Activated CD4-positive, alpha-beta T cell treated with anti-CD3 and anti-CD28 coated beads, Interleukin-2, amount 10 ng/mL, durations not matched to agents 7 days and 5 days (primary cell): ENCODE measurements at regions not wholly inside any gene's neighbourhood (a gene's known extent, or its start where the extent isn't known, plus 50 kb on each side); places are given as distances from the start of the nearest gene placed in this dataset.
A peak's percentile ranks its signal among the peaks of the same experiment; 100 is the strongest.

Experiments used
- CTCF ChIA-PET: fragments of 350-600 bp; sonication (Branson Sonifier 250); formaldehyde crosslinking; loops from one replicate; lab custom pipeline; 2021; ENCODE audit warnings: antibody characterized with exemption; lab: Charles Lee
- POLR2A ChIA-PET: fragments of 350-600 bp; sonication (Branson Sonifier 250); formaldehyde crosslinking; loops from one replicate; lab custom pipeline; 2021; ENCODE audit warnings: antibody characterized with exemption; lab: Charles Lee
- DNase-seq: peaks from one replicate; pipeline ENCODE4 v3.0.0-alpha.2; 2020
- H3K27ac Mint-ChIP-seq: one replicate; pipeline ENCODE4 v1.8.0; 2021; ENCODE audit warnings: mild to moderate bottlenecking, moderate library complexity, mixed read lengths
- H3K27me3 Mint-ChIP-seq: one replicate; pipeline ENCODE4 v1.8.0; 2021; ENCODE audit warnings: mixed read lengths
- H3K36me3 Mint-ChIP-seq: one replicate; pipeline ENCODE4 v1.8.0; 2021; ENCODE audit warnings: low read depth, mixed read lengths
- H3K4me1 Mint-ChIP-seq: one replicate; pipeline ENCODE4 v1.8.0; 2021; ENCODE audit warnings: mixed read lengths
- H3K4me3 Mint-ChIP-seq: one replicate; pipeline ENCODE4 v1.8.0; 2021; ENCODE audit warnings: mild to moderate bottlenecking, moderate library complexity, mixed read lengths
- H3K9me3 Mint-ChIP-seq: one replicate; pipeline ENCODE4 v1.8.0; 2021; ENCODE audit warnings: mixed read lengths

DNA sequence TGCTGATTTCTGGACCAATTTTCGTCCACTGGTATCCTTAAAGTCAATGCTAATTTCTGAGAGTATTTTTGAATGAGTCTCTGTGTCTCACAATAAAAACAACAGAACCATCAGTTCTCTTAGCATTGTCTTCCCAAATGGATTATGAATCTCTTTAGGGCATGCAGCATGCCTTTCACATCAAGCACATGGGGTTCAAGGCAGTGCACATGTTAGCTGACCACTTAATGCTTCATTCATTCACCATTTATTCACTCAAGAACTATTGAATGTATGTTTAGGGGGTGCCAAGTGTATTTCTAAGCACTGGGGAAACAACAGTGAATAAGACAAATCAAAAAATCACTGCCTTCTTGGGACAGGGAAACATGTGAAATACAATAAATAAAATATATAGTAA is 126.7 kb upstream of the SLC44A3 start:
- peaks cover 7% of the 10 kb centered on the region for H3K4me1 Mint-ChIP-seq
- no peaks in the 10 kb centered on the region for H3K36me3 Mint-ChIP-seq
- H3K4me3 Mint-ChIP-seq = no peak overlapping the region
- H3K27me3 Mint-ChIP-seq = peaks cover 20% of the 10 kb centered on the region
- DNase-seq = no peak
- ChIA-PET POLR2A (no interaction called here), CTCF (no interaction called here)
- peaks cover 2% of the 10 kb centered on the region for H3K9me3 Mint-ChIP-seq
- no peak overlapping the region for H3K27ac Mint-ChIP-seq

DNA sequence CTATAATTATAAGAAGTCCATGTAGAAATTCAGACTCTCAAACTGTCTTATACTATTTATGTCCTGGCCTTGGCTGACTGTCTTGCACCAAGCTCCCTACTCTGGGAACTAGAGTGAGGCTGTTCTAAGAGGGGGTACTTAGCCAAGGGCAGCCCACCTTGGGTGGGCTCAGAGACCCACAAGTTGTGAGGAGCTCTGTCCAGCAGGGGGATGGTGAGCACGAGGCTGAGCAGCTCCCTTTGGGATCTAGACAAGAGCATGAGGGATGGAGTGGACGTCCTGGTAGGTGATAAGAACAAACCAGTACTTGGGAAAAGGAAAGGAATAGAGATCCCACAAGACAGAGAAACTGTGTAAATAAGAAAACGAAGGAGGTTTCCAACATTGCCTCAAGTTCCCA is 127.1 kb upstream of the SLC44A3 start:
- ChIA-PET CTCF (no interaction called here), POLR2A (no interaction called here)
- no peak for DNase-seq
- Mint-ChIP-seq H3K27ac (no peak overlapping the region), H3K4me1 (peaks cover 7% of the 10 kb centered on the region), H3K36me3 (no peaks in the 10 kb centered on the region), H3K9me3 (peaks cover 2% of the 10 kb centered on the region), H3K27me3 (peaks cover 22% of the 10 kb centered on the region), H3K4me3 (no peak overlapping the region)

DNA sequence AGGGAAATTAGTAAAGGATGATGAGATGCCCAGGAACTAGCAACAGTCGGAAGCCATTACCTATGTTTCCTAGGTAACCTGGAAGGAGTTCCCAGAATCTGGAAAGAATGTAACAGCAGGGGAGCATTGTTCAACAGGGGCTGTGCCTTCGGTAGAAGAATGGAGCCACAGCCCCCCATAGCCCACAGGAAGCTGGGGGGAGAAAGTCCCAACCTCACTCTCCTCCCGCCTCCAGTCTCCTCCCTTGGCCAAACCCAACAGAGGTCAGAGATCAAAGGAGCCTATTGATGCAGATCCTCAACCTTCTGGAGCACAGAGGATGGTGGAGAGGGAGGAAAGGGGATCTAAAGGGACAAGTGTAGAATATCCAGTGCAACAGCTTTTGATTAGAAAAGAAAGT is 131.5 kb upstream of the SLC44A3 start:
- DNase-seq = no peak
- peaks cover 2% of the 10 kb centered on the region for H3K27me3 Mint-ChIP-seq
- CTCF ChIA-PET = no interaction called here
- H3K27ac Mint-ChIP-seq = no peak overlapping the region
- H3K4me3 Mint-ChIP-seq = no peak overlapping the region
- H3K9me3 Mint-ChIP-seq = peaks cover 2% of the 10 kb centered on the region
- no peaks in the 10 kb centered on the region for H3K36me3 Mint-ChIP-seq
- H3K4me1 Mint-ChIP-seq = no peaks in the 10 kb centered on the region
- POLR2A ChIA-PET = no interaction called here

DNA sequence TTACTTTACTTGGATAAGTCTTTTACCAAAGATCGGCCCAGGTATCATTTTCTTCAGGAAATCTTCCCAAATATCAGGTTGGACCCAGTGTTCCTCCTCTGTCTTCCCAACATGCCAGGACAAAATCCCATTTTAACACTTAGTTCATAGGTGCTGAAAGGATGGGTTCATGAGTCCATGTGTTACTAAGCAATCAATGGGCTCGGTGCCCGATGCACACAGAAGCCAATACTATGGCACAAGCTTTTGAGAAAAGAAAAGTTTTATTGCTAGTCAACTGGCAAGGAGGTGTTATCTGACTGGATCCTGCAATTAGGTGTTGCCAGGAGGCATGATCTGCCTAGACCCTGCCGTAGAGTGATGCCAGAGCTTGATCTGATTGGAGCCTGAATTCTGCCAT is 133.3 kb upstream of the SLC44A3 start:
- H3K36me3 Mint-ChIP-seq = no peaks in the 10 kb centered on the region
- H3K9me3 Mint-ChIP-seq = peaks cover 2% of the 10 kb centered on the region
- no peaks in the 10 kb centered on the region for H3K4me1 Mint-ChIP-seq
- peaks cover 5% of the 10 kb centered on the region for H3K27me3 Mint-ChIP-seq
- POLR2A ChIA-PET = no interaction called here
- no peak overlapping the region for H3K4me3 Mint-ChIP-seq
- CTCF ChIA-PET = no interaction called here
- H3K27ac Mint-ChIP-seq = no peak overlapping the region
- no peak for DNase-seq

DNA sequence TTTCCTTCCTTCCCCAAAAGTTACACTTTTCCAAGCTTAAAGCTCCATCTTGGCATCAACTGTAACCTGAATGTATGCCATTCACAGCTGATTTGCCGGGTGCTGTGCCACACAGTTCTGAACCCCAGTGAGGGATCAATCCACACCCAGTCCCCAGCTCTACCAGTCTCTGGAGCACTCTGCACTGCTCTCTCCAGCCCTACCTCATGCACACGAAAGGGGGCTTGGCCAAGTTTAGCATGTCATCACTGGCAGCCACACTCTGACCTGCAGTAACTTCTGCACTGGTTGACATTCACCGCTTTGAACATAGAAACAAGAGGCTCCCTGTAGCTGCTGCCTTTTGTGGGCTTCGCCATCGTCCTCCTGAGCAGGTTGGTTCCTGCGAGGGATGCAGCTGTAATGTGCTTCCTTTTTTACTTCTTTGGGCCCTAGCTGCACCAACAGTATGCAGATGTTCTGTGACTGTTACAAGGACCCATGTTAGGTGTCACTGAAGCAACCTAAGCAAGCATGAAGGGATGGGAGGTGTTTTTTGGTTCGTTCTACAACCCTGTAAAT is 135.4 kb upstream of the SLC44A3 start:
- CTCF ChIA-PET = interaction anchor here (1.9 kb wide), 1 partner anchor 13 kb away, joined by 5 read pairs; no protein-coding TSS in a partner anchor
- peak overlapping the region; percentile 41 for H3K27ac Mint-ChIP-seq
- POLR2A ChIA-PET = no interaction called here

DNA sequence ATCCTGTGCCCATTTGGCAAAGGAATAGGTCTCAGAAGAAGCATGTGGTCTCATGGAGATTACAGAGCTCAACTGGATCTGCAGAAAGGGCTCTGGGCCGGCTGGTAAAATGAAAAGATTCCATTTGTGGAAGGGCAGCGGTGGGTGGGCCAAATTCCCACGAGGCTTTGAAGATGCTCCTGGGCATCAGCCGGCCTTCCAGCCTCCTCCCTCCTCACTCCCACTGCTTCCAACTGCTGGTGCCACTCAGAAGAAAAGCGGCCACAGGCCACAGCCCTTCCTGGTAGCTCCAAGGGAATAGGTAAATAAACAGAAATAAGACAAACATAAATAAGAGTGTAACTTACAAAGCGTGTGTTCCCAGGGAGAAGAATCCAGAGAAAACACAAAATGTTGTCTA is 136.3 kb upstream of the SLC44A3 start:
- no peaks in the 10 kb centered on the region for H3K4me1 Mint-ChIP-seq
- ChIA-PET POLR2A (no interaction called here), CTCF (interaction anchor here (1.9 kb wide), 1 partner anchor 14 kb away, joined by 5 read pairs; no protein-coding TSS in a partner anchor)
- DNase-seq = no peak
- H3K27ac Mint-ChIP-seq = no peak overlapping the region
- no peaks in the 10 kb centered on the region for H3K36me3 Mint-ChIP-seq
- H3K4me3 Mint-ChIP-seq = no peak overlapping the region
- H3K9me3 Mint-ChIP-seq = no peaks in the 10 kb centered on the region
- H3K27me3 Mint-ChIP-seq = peaks cover 12% of the 10 kb centered on the region

More for the DNA sequence above, 135.4 kb upstream of the SLC44A3 start:
- H3K4me3 Mint-ChIP-seq = no peak overlapping the region
- H3K9me3 Mint-ChIP-seq = no peaks in the 10 kb centered on the region
- no peaks in the 10 kb centered on the region for H3K36me3 Mint-ChIP-seq
- H3K27me3 Mint-ChIP-seq = peaks cover 5% of the 10 kb centered on the region
- no peaks in the 10 kb centered on the region for H3K4me1 Mint-ChIP-seq
- DNase-seq = no peak

DNA sequence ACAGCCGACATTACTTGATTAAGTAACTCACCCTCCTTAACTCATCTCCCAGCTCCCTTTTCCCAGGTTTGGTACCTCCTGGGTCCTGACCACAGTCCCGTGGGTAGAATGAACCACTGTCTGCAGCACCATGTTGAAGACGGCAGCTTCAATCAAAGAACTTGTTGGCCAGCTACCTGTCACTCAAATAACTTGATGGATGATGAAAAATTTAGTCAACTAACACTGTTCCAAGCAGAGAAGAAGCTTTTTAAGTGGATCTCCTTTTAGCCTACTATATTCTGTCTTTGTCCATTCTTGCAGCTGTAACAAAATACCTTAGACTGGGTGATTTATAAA is 138.4 kb upstream of the F3 start:
- no peaks in the 10 kb centered on the region for H3K9me3 Mint-ChIP-seq
- no peak for DNase-seq

DNA sequence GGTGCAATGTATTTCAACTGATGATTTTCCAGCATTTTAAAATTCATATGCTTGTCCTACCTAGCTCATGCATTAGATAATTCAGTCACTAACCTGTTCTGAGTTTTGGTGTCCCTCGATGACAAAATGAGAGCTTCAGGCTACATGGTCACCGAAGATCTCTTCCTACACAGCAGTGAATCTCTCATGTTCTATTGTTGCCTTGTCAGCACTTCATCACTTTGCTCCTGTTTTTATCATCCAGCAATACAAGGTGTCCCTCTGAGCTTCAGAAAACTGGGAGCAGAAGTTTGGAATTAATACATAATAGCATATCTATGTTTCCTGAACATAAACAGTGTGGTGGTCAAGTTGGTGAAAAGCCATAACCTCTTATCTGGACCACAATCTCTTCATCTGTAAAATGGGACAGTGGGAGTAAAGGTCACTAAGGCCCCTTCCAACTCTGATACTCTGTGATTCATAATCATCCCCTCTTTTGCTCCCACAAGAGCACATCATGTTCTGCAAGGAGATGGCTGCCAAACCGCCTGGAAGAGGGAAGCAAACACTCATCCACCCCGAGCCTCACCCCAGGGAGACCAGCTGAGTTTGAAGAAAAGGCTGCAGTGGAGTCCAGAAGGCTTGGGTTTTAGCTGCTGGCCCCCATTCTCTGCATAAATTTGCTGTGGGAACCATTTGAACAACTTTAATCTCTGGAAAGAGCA is 137.9 kb upstream of the F3 start:
- Mint-ChIP-seq H3K4me1 (no peaks in the 10 kb centered on the region), H3K9me3 (no peaks in the 10 kb centered on the region), H3K27me3 (peaks cover 12% of the 10 kb centered on the region), H3K36me3 (no peaks in the 10 kb centered on the region), H3K4me3 (no peak overlapping the region), H3K27ac (no peak overlapping the region)
- DNase-seq = no peak
- CTCF ChIA-PET = interaction anchor here (0.8 kb wide), 2 partner anchors 9 to 23 kb away, joined by 3 to 4 read pairs; no protein-coding TSS in a partner anchor
- POLR2A ChIA-PET = no interaction called here

More for the DNA sequence above, 138.4 kb upstream of the F3 start:
- no peak overlapping the region for H3K27ac Mint-ChIP-seq
- POLR2A ChIA-PET = no interaction called here
- H3K27me3 Mint-ChIP-seq = peaks cover 12% of the 10 kb centered on the region
- H3K36me3 Mint-ChIP-seq = no peaks in the 10 kb centered on the region
- no peak overlapping the region for H3K4me3 Mint-ChIP-seq
- CTCF ChIA-PET = interaction anchor here (0.8 kb wide), 1 partner anchor 24 kb away, joined by 3 read pairs; no protein-coding TSS in a partner anchor
- no peaks in the 10 kb centered on the region for H3K4me1 Mint-ChIP-seq

DNA sequence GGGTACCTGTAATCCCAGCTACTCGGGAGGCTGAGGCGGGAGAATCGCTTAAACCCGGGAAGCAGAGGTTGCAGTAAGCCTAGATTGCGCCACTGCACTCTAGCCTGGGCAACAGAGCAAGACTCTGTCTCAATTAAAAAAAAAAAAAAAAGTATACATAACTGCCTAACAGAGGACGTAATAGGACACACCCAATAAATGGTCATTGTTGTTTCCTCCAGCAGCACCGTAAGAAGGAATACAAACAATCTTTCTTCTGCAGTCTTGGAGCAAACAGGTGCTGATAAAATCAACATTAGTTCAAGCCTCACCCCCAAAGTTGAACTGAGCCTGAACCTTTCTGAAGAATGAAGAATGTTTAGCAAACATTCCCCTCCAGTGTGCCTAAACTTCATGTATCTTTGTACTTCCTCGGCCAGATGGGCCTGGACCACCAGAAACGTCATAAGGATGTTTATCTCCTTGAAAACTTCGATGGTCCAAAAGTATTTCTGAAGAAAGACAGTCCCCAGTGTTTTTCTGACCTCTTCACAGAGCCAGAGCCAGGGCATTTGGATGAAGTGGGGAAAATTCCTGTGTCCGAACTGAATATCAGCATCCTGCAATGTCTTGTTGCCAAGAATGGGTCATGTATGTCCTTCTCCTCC is 136.8 kb upstream of the F3 start:
- peaks cover 12% of the 10 kb centered on the region for H3K27me3 Mint-ChIP-seq
- H3K9me3 Mint-ChIP-seq = no peaks in the 10 kb centered on the region
- no peak for DNase-seq
- CTCF ChIA-PET = no interaction called here
- no peaks in the 10 kb centered on the region for H3K36me3 Mint-ChIP-seq
- H3K4me1 Mint-ChIP-seq = no peaks in the 10 kb centered on the region
- POLR2A ChIA-PET = no interaction called here
- no peak overlapping the region for H3K27ac Mint-ChIP-seq
- H3K4me3 Mint-ChIP-seq = no peak overlapping the region

DNA sequence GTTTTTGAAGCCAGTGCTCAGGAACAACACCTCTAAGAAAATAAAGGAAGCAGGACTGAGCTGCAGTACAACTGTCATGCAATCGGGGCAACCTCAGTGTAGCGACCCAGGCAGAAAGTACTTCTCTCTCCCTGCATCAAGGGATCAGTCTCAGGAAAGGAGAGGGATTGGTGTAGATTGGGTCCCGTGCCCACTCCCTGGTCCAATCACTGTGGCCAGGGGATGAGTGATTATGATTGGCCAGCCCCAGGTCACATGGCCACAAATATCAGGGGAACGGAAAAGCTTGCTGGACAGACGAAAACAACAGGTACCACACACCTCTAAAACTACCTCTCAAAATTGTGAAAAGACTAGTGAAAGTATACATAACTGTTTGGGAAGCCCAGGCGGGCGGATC is 136.2 kb upstream of the F3 start:
- Mint-ChIP-seq H3K36me3 (no peaks in the 10 kb centered on the region), H3K27me3 (peaks cover 11% of the 10 kb centered on the region), H3K4me1 (no peaks in the 10 kb centered on the region), H3K4me3 (no peak overlapping the region), H3K9me3 (no peaks in the 10 kb centered on the region), H3K27ac (no peak overlapping the region)
- ChIA-PET CTCF (no interaction called here), POLR2A (no interaction called here)
- DNase-seq = no peak

DNA sequence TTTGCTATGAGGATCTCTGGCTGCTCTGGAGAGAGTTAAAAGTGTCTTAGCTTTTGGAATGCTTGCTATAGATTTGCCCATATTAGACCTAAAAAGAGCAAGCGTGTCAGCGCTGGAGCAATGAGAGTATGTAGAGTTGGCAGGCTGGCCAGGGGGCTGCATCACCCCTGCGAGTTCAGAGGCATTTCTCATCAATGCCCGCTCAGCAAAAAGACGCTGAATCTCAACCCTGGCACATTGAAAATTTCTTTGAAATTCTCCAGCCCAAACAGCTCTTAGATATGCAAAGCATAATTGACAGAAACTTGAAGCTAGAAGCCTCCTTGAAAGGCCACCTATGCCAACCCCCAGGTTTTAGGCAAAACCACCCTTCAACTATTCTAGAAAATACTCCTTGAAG is 135.5 kb upstream of the F3 start:
- POLR2A ChIA-PET = no interaction called here

DNA sequence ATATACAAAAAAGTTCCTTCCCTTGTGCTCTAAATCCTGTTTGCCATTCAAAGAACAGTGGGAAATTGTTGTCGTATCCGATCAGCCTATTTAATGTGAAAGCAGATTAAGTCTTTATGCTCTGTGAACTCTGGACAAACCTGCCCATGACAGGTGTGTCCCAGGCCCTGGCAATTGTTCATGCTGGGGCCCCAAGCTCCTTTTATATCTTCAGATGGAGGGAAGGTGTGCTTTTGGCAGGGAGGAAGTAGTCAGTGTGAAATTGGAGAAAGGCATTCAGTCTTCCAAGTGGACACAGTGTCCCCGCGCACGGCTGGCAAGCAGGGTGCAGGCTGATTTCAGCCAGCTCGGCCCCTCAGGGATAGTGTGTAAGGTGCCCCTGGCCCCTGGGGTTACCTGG is 135.1 kb upstream of the F3 start:
- H3K4me1 Mint-ChIP-seq = no peaks in the 10 kb centered on the region
- H3K9me3 Mint-ChIP-seq = no peaks in the 10 kb centered on the region
- no peak overlapping the region for H3K4me3 Mint-ChIP-seq
- ChIA-PET POLR2A (no interaction called here), CTCF (no interaction called here)
- no peak overlapping the region for H3K27ac Mint-ChIP-seq
- peaks cover 9% of the 10 kb centered on the region for H3K27me3 Mint-ChIP-seq
- no peak for DNase-seq
- no peaks in the 10 kb centered on the region for H3K36me3 Mint-ChIP-seq

More for the DNA sequence above, 135.5 kb upstream of the F3 start:
- H3K27me3 Mint-ChIP-seq = peaks cover 9% of the 10 kb centered on the region
- no peaks in the 10 kb centered on the region for H3K36me3 Mint-ChIP-seq
- CTCF ChIA-PET = no interaction called here
- H3K4me1 Mint-ChIP-seq = no peaks in the 10 kb centered on the region
- H3K9me3 Mint-ChIP-seq = no peaks in the 10 kb centered on the region
- no peak overlapping the region for H3K27ac Mint-ChIP-seq
- H3K4me3 Mint-ChIP-seq = no peak overlapping the region
- DNase-seq = no peak

DNA sequence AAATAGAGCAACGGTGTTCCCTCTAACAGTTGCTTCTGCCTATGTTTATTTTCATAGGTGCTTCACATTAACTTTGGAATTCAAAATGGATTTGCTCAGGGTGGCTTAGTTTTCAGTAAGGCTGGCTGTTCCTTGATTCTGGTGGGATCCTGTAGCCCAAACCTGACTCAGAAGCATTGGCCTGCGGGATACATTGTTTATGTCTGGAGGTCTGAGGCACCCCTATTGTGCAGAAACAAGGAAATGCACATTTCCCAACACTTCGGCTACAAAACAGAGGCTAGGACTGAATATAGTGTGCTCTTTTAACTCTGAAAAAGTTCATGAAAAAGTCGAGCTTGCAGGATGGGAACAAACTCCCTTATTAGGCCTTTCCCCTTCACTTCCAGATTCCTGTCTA is 133.8 kb upstream of the F3 start:
- Mint-ChIP-seq H3K27ac (no peak overlapping the region), H3K36me3 (no peaks in the 10 kb centered on the region), H3K27me3 (peaks cover 10% of the 10 kb centered on the region), H3K4me3 (no peak overlapping the region), H3K4me1 (no peaks in the 10 kb centered on the region), H3K9me3 (no peaks in the 10 kb centered on the region)
- no peak for DNase-seq
- ChIA-PET CTCF (no interaction called here), POLR2A (no interaction called here)
